ENCODE measurements at regions not wholly inside any gene's neighbourhood (a gene's known extent, or its start where the extent isn't known, plus 50 kb on each side); places are given as distances from the start of the nearest gene placed in this dataset.

- no peak overlapping the region for H3K4me2 ChIP-seq
- DNase-seq (ENCODE audit: low spot score) = no peak
- no peak overlapping the region for H3K27ac ChIP-seq (ENCODE audit: low read depth)
- Mint-ChIP-seq H3K36me3 (ENCODE audit: low read depth) (no peaks in the 10 kb centered on the region), H3K4me3 (no peak overlapping the region), H3K4me1 (no peaks in the 10 kb centered on the region), H3K9me3 (no peaks in the 10 kb centered on the region), H3K27ac (no peak overlapping the region), H3K27me3 (ENCODE audit: insufficient read depth, low read depth, poor library complexity) (no peaks in the 10 kb centered on the region)
- H3F3A ChIP-seq (replicated peaks; ENCODE audit: low read depth) = no peaks in the 10 kb centered on the region
- no peaks in the 10 kb centered on the region for H3K9me2 ChIP-seq (ENCODE audit: insufficient read depth)
- TF ChIP-seq ZNF114 (CRISPR knock-in tag; IDR thresholded peaks at IDR 0.05) (no peak), STAT1 (IDR thresholded peaks at IDR 0.05; ENCODE audit: unreplicated experiment) (no peak), POLR2AphosphoS5 (IDR thresholded peaks at IDR 0.05; ENCODE audit: low read depth) (no peak), CTCF (conservative IDR thresholded peaks at IDR 0.05; ENCODE audit: low read depth in 2 of 2) (no peak), ZNF331 (CRISPR knock-in tag; IDR thresholded peaks at IDR 0.05; ENCODE audit: low read depth) (no peak)
- TF ChIP-seq, protein P1, sequence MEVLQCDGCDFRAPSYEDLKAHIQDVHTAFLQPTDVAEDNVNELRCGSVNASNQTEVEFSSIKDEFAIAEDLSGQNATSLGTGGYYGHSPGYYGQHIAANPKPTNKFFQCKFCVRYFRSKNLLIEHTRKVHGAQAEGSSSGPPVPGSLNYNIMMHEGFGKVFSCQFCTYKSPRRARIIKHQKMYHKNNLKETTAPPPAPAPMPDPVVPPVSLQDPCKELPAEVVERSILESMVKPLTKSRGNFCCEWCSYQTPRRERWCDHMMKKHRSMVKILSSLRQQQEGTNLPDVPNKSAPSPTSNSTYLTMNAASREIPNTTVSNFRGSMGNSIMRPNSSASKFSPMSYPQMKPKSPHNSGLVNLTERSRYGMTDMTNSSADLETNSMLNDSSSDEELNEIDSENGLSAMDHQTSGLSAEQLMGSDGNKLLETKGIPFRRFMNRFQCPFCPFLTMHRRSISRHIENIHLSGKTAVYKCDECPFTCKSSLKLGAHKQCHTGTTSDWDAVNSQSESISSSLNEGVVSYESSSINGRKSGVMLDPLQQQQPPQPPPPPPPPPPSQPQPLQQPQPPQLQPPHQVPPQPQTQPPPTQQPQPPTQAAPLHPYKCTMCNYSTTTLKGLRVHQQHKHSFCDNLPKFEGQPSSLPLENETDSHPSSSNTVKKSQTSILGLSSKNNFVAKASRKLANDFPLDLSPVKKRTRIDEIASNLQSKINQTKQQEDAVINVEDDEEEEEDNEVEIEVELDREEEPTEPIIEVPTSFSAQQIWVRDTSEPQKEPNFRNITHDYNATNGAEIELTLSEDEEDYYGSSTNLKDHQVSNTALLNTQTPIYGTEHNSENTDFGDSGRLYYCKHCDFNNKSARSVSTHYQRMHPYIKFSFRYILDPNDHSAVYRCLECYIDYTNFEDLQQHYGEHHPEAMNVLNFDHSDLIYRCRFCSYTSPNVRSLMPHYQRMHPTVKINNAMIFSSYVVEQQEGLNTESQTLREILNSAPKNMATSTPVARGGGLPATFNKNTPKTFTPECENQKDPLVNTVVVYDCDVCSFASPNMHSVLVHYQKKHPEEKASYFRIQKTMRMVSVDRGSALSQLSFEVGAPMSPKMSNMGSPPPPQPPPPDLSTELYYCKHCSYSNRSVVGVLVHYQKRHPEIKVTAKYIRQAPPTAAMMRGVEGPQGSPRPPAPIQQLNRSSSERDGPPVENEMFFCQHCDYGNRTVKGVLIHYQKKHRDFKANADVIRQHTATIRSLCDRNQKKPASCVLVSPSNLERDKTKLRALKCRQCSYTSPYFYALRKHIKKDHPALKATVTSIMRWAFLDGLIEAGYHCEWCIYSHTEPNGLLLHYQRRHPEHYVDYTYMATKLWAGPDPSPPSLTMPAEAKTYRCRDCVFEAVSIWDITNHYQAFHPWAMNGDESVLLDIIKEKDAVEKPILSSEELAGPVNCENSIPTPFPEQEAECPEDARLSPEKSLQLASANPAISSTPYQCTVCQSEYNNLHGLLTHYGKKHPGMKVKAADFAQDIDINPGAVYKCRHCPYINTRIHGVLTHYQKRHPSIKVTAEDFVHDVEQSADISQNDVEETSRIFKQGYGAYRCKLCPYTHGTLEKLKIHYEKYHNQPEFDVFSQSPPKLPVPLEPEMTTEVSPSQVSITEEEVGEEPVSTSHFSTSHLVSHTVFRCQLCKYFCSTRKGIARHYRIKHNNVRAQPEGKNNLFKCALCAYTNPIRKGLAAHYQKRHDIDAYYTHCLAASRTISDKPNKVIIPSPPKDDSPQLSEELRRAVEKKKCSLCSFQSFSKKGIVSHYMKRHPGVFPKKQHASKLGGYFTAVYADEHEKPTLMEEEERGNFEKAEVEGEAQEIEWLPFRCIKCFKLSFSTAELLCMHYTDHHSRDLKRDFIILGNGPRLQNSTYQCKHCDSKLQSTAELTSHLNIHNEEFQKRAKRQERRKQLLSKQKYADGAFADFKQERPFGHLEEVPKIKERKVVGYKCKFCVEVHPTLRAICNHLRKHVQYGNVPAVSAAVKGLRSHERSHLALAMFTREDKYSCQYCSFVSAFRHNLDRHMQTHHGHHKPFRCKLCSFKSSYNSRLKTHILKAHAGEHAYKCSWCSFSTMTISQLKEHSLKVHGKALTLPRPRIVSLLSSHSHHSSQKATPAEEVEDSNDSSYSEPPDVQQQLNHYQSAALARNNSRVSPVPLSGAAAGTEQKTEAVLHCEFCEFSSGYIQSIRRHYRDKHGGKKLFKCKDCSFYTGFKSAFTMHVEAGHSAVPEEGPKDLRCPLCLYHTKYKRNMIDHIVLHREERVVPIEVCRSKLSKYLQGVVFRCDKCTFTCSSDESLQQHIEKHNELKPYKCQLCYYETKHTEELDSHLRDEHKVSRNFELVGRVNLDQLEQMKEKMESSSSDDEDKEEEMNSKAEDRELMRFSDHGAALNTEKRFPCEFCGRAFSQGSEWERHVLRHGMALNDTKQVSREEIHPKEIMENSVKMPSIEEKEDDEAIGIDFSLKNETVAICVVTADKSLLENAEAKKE (CRISPR knock-in tag; IDR thresholded peaks at IDR 0.05) = no peak
- no peaks in the 10 kb centered on the region for H3K4me1 ChIP-seq (ENCODE audit: insufficient read depth)
- no peaks in the 10 kb centered on the region for H3K36me3 ChIP-seq (ENCODE audit: insufficient read depth)
- H3K79me2 ChIP-seq (replicated peaks; ENCODE audit: insufficient read depth) = no peaks in the 10 kb centered on the region
- no peaks in the 10 kb centered on the region for H3K27me3 ChIP-seq (ENCODE audit: insufficient read depth)
- no peak overlapping the region for H3K4me3 ChIP-seq
- H2AFZ ChIP-seq = no peak overlapping the region
- no peak for ATAC-seq
- H4K20me1 ChIP-seq (replicated peaks; ENCODE audit: insufficient read depth) = no peaks in the 10 kb centered on the region
Observed at GRCh38 chr3:146823622-146824021, 218.5 kb upstream of the PLSCR5 start.
